HG03196 (cell line): ENCODE measurements at regions not wholly inside any gene's neighbourhood (a gene's known extent, or its start where the extent isn't known, plus 50 kb on each side); places are given as distances from the start of the nearest gene placed in this dataset.

ENCODE experiments used
- ATAC-seq: cut with Tn5 transposase; IDR thresholded peaks from one replicate; pipeline ENCODE4 v1.9.1; 2021; ENCODE audit not compliant: unreplicated experiment

- no peak for ATAC-seq
Measured at GRCh38 chr12:30828686-30829085, 73.9 kb upstream of the CAPRIN2 start.

GRCh38 chr12:30827101-30828066, 72.6 kb upstream of the CAPRIN2 start:
- ATAC-seq = no peak

GRCh38 chr12:30826276-30826675, 71.5 kb upstream of the CAPRIN2 start:
- ATAC-seq = no peak

GRCh38 chr12:30825341-30825740, 70.6 kb upstream of the CAPRIN2 start:
- no peak for ATAC-seq

- ATAC-seq = no peak
Measured at GRCh38 chr12:30824311-30824710, 69.6 kb upstream of the CAPRIN2 start.

GRCh38 chr12:30823764-30824163, 69.0 kb upstream of the CAPRIN2 start:
- no peak for ATAC-seq

GRCh38 chr12:30823156-30823699, 68.5 kb upstream of the CAPRIN2 start:
- ATAC-seq = no peak

- ATAC-seq = peak; percentile 48
Measured at GRCh38 chr12:30822385-30823155, 67.8 kb upstream of the CAPRIN2 start.

GRCh38 chr12:30820406-30820946, 65.7 kb upstream of the CAPRIN2 start:
- no peak for ATAC-seq

GRCh38 chr12:30818562-30818961, 63.8 kb upstream of the CAPRIN2 start:
- no peak for ATAC-seq

GRCh38 chr12:30816742-30817465, 62.2 kb upstream of the CAPRIN2 start:
- no peak for ATAC-seq

GRCh38 chr12:30814295-30814655, 59.5 kb upstream of the CAPRIN2 start:
- no peak for ATAC-seq

- no peak for ATAC-seq
Measured at GRCh38 chr12:30813525-30814294, 59.0 kb upstream of the CAPRIN2 start.

GRCh38 chr12:30811966-30812365, 57.2 kb upstream of the CAPRIN2 start:
- no peak for ATAC-seq

- ATAC-seq = no peak
Measured at GRCh38 chr12:30810918-30811317, 56.2 kb upstream of the CAPRIN2 start.

GRCh38 chr12:30807695-30808034, 52.9 kb upstream of the CAPRIN2 start:
- ATAC-seq = no peak

- no peak for ATAC-seq
Measured at GRCh38 chr12:30806989-30807694, 52.4 kb upstream of the CAPRIN2 start.

GRCh38 chr12:30805959-30806358, 51.2 kb upstream of the CAPRIN2 start:
- ATAC-seq = no peak
